Forelimb muscle (tissue), 1 donor: ENCODE measurements at regions not wholly inside any gene's neighbourhood (a gene's known extent, or its start where the extent isn't known, plus 50 kb on each side); places are given as distances from the start of the nearest gene placed in this dataset.

Experiments used
- DNase-seq: peaks from one replicate; pipeline ENCODE4 v3.0.0-alpha.2; 2013; ENCODE audit warnings: low read depth

DNA sequence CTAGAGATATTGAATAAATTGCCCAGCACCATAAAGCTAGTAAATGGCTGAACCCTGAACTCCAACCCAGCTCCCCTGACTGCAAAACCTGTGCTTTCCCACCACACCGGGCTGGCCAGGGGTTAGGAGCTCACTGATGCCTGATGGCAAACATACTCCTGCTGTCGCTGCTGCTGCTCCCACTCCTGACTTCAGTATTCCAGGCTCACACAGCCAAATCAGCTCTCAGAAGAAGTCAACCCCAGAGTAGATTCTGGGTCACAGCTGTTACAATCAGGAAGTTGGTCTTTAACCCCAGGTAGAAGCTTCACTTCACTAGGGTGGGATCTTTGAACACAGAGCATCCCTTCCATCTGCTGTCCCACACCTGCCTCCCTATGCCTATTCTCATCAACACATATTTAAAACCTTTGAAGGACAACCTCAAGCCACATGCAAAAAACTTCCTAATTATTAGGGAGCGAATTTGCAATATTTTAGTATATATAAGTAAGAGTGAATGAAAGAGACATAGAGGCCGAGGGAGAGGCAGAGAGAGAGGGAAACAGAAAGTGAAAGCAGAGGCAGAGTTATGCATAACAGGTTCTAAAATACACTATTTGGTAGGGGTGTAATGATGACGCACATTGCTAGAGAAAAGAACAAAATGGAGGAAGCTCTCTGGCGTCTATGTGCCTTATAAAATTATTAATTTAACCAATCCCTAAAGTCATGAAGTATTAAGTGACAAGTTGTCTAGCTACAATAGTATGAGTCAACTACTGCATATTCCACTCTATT, 99.4 kb upstream of the SERP2 start:
- DNase-seq, result no peak

DNA sequence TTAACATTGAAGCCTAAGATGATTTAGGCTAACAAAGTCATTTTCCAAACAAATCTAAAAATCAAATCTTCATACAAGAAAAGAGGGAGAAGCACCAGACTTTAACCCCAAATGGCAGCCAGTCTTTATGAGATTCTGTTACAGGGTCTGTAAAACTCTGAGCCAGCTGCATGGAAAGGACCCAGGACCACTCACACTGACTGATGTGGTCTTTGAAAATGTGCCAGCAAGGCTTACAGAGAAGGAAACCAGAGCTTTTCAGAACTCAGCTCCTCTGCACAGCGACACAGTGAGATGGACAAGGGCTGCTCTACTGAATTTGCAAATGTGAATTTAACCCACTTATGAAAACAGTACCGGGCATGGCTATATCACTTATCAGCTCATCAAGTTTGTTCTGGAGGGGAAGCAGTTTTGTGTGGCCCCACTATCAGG, 98.8 kb upstream of the SERP2 start:
- DNase-seq, result no peak

DNA sequence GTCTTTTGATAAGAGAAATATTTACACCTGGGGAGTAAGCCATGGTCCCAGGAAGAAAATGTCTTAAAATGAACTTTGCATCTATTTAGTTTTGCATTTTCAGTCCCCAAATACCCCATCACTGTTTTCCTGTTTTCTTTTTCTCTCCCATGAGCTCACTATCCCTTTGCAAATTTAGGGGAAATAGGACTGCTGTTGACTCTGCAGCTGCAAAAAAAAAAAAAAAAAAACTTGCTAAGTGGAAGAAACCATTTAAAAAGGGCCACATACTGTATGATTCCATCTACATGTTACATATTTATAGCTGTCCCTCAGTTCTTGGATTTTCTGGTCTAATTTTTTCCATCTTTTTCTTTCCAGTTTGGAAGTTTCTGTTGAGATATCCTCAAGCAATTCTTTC, 98.2 kb upstream of the SERP2 start:
- no peak for DNase-seq

DNA sequence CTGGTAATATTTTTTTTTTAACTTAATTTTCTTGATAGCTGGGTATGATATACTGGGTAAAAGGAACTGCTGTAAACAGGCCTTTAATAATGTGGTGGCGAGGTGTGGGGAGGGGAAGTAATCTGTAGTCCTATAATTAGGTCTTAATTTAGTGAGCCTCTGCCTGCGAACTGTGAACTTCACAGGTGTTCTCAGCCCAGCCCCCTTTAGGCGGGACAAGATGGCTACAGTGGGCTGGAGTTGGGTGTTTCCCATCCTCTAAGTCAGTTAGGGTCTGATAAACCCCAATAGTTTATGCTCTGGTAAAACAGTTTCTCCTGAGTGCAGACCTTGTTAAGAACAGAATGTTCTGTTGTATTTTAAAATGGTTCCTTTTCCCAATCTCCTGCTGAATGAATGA, 97.6 kb upstream of the SERP2 start:
- no peak for DNase-seq

DNA sequence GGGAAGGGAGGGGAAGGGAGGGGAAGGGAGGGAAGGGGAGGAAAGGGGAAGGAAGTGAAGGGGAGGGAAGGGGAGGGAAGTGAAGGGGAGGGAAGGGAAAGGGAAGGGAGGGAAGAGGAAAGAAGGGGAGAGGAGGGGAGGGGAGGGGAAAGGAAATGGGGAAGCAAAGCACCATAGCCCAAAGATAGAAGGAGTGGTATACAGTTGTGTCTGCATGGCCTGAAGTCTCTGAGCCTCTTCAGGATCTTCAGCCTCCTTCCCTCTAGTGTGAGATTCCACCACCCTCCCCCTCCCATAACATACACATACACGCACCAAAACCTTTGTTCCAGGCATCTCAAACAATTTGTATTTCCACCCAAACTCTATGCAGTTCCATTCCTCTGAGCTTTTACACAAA, 96.2 kb upstream of the SERP2 start:
- DNase-seq, result no peak

DNA sequence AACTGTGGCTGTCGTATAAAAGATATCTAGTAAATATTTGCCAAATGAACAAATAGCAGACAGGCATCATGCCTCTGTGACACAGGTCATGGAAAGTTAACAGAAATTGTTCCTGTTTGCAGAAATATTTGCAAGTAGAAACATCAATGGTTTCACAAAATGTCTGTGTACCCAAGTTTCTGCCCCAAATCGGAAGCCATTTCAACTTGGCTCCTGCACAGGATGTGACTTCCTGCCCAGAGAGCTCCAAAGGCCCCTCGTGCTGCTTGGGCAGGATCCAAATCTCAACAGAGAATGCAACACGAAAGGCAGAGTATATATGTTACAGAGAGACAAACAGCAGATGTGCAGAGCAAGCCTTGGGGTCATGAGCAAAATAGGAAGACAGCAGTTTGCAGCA, 95.5 kb upstream of the SERP2 start:
- DNase-seq, result no peak

DNA sequence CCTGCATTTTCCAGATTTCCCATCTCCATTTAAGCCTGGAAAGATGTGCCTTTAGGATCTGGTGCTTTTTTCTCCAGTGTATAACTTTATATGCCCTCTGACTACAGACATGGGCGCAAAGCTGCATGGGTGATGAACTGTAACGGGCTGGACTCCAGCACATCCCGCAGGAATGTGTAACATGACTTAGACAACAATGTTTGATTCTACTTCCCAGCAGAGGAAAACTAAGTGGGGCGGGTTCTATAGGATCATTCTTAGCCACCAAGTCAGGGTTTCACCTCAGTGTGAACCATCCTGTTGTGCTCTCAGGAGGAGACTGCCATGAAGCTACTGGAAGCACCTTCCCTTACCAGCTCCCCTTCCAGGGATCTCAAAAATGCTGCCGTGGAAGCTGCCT, 93.2 kb upstream of the SERP2 start:
- no peak for DNase-seq

DNA sequence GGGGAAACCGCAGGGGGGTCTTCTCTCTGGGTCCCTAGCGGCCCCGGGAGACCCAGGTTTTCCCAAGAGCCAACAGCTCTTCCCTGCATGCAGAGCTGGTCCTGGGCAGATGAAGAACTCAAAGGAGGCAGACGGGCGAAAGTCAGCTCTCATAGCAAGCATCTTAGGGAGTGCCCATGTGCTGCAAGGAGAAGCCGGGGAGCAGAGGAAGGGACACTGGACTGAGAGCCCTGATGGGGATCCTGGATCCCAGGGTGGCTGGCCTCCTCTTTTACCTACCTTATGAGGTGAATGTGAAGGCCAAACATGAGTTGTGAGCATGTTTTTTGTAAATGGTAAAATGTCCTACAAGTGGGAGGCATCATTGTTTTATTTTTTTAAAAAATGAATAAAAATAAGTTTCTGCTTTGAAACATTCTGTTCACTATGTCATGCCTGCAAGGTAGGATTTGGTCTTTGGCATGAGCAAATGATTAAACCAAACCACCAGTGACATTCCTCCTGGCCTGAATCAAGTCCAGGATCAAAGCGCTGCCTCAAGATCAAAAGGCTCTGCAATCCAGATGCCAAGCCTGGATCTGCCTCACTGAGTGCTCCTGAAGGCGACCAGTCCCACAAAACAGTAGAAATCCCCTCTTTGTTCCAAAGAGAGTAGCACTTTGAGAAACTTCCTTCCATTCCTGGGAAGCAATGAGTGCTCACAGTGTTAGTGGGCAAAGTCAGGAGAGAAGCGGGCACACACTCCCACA, 92.2 kb upstream of the SERP2 start:
- DNase-seq, result no peak

DNA sequence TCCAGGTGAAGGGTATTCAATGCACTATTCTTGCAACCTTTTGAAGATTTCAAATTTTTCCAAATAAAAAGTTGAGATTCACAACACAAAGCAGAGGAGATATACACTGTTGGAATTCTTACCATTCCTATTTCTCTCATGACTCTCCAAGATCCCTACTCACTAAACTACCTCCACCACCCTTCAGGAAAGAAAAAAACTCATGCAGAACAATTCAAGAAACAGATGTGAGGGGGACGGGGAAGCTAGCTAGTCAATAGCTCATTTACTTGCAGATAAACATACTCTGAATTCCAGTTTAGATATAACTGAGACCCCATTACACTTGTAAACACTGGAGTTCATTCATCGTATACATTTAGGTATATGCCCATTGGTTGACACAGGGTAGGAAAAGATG, 90.0 kb upstream of the SERP2 start:
- no peak for DNase-seq

DNA sequence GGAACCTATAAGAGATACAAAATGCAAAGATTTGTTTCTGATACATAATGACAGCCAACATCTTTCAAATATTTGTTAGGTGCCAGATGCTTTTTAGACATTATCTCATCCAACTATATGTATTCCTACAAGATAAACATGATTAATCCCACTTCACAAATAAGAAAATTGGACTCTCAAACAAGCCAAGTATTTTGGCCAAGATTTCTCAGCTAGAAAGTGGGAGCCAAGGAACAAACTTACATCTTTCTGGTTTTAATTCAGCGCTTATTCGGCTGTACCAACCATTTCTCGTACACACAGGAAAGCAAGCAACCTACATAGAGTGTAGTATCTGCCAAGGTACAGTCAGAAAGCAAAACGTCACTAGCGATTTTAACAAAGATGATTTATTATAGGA, 85.7 kb upstream of the SERP2 start:
- no peak for DNase-seq

DNA sequence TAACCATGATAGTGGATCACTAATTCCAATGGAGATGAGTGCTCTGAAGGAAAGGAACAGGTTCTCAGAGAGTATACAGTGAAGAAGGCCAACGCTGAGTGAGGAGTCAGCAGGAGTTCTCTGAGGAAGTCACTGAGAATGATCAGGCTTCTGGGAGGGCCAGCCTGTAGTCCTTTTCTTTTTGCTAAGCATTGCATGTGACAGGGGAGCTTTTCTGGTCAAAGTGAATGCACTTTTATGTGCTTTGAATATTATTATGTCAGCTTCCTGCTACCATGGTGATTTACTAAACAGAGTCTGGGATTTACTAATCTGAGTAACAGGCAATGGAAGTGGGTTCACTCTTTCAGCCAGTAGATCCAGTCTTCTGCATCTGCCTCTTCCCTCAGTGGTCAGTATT, 81.1 kb upstream of the SERP2 start:
- DNase-seq, result no peak

DNA sequence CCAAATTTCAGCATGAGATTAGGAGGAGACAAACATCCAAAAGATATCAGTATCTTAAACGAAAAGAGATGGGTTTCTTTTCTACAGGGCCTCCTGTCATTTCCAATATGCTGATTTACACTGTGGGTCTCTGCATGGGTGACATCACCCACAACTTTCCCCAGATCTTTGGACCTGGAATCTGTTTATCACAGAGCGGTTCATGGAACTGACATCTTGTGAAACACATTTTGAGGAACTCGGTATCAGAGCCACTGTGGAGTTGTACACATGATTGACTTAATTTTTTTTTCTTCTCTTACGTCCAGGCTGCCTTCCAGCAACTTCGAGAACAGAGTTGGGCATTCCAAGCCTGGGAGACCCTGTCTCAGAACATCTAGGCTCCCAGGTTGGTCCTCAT, 80.2 kb upstream of the SERP2 start:
- no peak for DNase-seq

DNA sequence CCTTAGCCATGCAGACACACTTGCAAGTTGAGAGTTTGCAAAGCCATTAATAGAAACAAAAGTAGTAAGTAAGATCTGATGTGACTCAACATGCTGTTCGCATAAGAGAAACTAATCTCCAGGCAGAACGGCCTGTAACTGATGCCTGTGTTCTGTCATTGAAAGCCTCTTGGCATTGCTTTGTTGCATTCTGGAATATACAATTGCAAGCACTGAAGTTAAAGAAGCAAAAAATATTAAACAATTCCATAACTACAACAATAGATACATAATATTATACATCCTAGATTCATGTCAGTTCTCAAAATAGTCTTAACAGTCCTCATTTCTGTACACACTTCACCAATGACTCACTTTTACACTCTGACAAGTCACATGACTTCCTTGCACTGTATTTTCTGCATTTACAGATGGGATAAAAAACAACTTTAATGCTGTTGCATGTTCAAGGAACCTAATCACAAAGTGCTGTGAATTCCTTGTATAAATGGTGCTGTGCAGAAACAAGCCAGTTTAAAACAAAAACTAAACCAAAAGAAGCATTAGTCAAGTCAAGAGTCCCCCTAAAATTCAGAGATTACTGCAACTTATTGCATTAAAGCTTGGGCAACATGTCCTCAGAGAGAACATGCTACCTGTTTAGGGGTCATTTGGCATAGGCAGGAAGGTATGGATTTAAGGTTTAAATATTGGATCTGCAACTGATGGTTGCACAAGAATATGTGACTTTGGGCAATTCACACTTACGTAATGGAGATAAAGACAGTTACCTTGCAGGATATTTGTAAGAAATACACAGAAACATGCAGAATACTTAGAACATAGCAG, 79.5 kb upstream of the SERP2 start:
- no peak for DNase-seq

DNA sequence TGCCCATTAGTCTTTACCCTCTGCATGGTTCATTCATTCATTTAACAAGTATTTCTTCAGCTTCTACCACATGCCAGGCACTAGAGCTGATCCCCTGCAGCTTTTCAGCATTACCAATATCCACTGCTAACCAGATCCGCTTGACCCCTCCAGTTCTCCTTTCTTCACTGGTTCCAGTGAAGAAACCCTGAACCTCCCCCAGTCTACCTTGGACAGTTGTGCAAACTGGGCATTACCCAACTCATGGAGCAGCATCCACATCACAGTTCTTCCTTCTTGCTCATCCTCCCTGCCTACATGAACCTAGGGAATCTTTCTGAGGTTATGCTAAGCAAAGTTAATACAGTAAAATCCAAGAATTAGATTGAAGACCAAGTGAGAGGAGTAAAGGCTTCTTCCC, 78.7 kb upstream of the SERP2 start:
- DNase-seq, result no peak

DNA sequence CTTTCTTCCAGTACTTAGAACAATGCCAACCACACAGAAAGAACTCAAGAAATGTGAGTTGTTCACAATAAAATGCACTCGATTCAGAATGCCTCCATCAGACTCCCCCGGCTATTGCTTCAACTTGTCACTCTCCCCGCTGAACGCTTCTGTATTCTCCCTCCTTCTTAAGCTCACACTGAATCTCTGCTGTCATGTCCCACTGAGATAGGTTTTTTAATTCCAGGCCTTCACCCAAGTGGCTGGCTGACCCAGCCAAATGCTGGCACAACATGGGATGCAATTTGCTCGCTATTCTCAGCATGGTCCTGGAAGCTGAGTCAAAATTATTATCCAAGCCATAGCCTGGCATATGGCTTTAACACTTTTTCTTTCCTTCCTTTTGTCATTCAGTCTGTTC, 76.8 kb upstream of the SERP2 start:
- no peak for DNase-seq

DNA sequence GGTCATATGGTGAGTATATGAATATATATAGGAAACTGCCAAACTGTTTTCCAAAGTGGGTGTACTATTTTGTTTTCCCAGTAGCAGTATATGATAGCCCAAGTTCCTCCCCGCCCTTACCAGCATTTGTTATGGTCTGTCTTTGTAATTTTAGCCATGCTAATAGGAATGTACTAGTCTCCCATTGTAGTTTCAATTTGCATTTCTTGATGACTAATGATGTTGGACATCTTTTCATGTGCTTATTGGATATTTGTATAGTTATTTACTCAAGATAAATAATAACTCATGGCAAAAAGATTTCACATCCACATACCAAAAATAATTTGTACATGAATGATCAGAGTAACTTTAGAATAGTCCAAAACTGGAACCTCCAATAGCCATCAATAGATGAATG, 75.3 kb upstream of the SERP2 start:
- no peak for DNase-seq

DNA sequence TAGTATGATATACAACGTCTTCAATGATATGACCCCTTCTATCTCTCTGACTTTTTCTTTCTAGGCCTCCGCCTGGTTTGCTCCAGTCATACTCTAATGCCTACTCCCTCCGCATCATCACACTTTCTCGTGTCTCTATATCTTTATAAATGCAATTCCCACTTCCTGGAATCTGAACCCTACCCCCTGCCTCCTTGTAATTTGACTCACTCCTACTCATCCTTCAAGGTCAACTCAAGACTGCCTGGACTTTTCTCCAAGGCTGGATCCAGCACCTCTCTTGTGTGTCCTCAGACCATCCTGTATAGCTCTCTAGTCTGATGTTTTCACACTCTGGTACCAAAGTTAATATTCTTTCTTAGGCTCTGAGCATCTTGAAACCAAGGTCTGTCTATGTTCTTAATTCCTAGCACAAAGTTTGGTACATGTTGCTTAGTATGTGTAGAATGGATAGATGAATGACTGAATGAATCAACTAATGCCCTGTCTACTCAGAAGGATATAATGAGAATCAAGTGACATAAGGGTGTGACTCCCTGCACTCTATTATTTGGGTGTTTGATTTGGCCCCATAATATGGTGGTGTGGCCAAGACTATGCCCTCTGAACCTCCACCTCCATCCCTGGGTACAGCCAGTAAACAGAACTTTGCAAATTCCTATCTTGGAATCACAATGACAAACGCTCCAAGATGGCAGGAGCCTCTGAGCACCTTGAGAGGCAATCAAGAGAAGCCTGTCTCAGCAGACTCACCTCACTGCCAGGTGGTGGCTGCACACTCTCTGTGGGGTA, 74.3 kb upstream of the SERP2 start:
- DNase-seq, result no peak

DNA sequence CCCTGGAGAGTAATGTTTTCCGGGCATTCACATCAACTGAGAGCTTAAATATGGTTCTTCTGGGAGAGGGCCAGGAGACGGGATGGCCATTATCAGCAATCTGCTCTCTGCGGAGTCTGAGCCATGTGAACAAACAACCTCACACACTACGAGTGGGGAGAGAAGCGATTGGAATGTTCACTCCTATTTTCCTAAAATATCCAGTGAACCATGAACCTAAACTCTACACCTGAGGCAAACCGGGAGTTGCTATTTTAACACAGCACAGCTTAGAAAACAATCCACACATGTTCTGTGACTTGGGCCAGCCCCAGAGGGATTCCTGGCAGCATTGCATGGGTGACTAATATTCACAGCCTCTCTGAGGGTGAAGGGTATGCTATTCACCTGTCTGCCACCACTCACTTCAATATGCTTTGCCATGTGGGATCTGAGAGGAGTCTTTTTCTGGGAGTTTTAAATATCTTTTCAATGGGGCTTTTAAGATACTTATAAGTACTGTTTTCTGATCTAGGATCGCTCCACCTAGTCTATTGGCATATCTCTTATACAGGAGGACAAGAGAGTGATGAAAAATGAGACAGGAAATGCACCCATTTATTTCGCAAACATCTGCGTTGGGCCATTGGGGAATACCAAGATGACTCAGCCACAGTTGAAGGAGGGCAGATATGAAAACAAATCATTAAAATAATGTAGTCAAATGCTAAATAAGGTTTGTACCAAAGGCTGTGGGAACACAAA, 72.6 kb upstream of the SERP2 start:
- DNase-seq, result no peak

DNA sequence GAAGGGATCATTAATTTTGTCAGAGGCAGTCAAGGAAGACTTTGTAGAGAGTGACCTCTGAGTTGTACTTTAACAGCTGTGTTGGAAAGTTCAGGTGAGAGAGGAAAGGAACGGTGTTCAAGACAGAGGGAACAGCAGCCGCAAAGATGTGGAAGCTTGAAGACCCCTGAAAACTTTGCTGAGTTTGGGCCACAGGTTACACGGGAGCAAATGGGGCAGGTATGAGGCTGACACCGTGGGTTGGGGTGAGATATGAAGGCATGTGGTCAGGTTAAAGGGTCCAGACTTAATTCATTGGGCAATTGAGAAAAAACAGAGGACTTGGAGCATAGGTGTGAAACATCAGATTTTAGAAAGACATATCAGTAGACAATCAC, 72.0 kb upstream of the SERP2 start:
- no peak for DNase-seq

DNA sequence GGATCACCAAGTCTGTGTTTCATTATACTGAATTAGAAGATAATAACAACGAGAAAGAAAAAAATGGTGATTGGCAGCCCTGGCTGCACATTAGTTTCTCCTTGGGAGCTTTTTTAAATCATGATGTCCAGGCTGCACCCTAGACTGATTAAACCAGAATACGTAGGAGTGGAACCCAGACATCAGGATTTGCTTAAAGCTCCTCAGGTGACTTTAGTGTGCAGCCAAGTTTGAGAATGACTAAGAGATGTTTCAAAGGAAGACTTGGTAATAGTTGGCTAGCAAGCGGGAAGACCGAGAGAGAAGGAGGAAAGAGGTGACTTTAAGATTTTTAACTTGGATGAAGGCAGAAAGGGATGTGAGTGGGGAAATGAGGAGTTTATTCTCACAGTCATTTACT, 71.4 kb upstream of the SERP2 start:
- DNase-seq, result no peak

DNA sequence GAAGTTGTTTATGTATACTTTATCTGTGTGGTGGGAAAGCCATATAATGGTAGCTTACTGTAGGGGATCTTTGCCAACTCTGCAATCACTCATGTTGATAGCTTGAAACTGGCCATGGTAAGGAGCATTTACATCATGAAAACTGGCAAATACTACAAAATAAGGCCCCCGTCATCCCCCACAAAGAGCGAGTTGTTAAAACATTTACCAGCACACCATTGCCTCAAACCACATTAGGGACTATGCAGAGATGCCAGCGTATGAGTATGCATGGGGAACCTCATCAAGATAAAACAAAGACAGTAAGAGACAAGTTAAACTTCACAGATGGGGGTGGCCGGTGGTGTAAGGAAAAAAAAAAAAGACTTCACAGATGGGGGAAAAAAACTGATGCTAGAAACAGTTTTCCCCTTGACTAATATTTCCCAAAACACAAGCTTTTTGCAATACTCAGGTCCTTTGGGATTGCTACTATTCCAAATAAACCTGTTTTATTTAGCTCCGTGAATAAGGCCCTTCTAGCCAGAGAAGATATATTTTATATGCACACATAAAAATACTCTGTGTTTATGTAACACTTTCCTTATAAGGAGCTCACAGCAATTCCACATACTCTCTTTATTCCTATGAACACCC, 70.6 kb upstream of the SERP2 start:
- DNase-seq, result no peak
